GM18907 (cell line): ENCODE measurements at regions not wholly inside any gene's neighbourhood (a gene's known extent, or its start where the extent isn't known, plus 50 kb on each side); places are given as distances from the start of the nearest gene placed in this dataset.

Experiments used
- ATAC-seq: cut with Tn5 transposase; IDR thresholded peaks from one replicate; pipeline ENCODE4 v1.9.1; 2021; ENCODE audit warnings: mild to moderate bottlenecking, moderate library complexity; ENCODE audit not compliant: unreplicated experiment

DNA sequence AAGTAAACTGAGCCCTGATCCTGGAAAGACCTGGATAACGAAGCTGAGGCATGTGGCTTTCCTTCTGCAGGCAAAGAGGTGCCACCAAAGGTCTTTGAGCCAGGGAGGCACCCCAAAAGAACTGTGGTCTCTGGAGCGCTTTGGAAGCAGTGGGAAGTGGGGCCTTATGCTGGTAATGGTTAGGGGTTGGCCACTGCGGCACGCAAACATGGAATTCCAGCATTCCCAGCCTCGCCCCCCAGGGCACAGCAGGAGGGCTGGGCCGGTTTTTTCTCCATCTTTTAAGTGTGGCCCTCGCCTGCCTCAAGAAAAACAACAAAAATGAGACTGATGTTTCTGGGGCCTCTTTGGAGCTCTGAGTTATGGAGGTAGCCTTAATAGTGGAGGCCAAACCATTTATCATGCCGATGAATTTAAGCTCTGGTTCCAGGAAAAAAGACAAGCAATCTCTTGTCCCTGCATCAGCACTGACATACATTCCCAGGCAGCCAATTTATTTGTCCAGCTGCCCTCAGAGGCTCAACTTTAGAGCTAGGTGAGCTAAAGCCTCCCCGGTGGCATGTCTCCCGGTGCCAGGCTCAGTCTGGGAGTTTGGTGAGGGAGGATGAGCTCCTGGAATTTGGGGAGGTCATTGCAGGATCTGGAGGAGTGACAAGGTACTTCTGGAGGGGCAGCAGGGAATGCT, 109.0 kb downstream of the TLE3 start:
- ATAC-seq = no peak

DNA sequence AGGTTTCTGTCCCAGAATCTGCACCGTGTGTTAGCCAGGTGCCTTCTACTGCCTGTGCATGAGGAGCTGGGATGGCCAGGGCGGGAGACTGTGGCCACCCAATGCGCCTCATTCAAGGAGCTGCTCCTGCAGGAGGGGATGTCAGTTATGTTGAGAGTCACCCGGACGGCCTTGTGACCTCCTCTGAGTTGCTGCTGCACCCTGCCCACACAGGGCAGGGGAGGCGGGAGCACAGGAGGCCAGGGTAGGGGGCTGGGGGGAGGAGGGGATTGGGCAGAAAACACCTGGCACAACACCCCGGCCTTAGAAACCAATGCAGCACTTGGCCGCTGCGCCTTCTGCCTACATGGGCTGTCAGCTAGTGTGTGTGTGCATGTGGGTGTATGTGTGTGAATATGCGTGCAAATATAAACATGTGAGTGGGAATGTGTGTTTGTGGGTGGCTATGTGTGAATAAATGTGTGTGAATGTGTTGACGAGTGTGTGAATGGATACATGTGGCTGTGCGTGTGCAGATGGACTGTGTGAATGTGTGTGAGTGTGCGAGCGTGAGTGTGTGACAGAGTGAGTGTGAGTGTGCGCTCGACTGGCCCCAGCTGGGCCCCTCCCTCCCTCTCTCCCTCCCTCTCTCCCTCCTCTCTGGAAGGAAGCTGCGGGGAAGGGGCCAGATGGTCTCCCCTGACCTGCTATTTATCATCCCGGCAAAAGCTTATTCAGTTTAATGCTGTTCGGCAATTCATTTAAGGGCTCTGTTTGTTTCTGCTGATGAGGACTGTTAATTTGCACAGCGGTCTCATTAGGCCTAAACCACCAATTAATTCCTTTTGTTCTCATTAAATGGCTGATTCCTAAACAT, 106.9 kb downstream of the TLE3 start:
- no peak for ATAC-seq

DNA sequence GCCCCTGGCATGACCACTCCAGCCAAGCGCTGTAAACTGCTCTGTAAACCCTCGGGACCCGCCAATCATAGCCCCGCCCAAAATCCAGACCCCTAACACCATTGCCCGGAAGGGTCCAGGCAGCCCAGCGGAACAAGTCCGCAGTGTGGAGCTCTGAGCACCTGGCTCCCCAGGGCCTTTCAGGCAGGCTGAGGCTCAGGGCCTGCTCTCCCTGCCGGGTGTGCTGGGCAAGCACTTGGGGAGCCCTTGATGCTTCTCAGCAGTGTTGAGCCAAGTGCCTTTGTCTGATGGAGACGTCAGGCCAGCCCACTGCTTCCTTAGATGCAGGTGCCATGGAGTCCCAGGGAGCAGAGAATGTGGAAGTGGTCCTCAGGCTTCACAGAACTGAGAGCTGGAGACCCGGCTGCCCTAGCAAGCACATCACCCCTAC, 106.2 kb downstream of the TLE3 start:
- no peak for ATAC-seq

DNA sequence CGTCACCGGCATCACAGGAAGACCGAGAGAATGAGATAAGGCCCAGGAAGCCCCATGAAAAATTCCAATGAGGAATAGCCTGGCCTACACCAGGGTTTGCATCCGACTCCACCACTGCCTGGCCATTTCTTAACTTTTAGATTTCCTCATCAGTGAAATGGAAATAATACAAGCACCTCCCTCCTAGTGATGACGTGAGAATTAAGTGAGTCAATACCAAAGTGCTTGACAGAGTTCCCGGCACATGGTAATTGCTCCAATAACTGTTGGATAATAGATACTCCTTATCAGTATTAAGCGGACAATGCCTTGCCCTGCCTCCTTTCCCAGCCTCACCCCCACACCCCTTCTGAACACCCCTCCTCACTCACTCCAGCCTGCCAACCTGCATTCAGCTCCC, 105.4 kb downstream of the TLE3 start:
- ATAC-seq = no peak

DNA sequence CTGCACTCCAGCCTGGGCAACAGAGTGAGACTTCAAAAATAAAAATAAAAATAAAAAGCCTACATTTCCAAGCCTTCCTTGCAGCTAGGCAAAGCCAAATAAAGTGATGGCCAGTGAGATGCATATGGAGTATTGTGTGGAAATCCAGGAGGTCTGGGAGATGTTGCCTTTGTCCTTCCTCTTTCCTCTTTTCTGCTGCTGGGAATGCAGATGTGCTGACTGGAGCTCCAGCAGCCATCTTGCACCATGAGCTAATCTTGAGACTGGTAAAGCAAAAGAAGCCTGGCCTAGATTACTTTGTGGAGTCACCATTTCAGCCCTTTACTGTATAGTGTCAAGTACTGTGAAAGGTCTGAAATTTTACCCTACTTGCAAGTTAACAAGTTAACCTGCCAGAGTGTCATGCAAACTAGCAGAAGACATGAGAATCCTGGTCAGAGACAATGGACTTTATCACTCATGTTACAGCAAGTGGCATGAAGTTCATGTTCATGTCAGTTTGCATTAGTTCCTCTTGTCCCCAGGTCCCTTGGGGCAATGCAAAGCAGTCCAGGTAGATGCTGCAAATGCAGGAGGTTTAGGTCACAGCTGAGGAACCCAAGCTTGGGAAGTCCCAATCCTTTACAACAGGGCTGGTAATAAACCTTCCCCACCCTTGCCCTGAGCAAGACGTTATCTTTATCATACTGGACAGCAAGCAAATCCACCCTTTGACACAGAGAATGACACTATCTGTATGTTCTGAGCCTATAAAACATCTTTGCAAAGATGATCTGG, 103.1 kb downstream of the TLE3 start:
- ATAC-seq = peak; percentile 58

DNA sequence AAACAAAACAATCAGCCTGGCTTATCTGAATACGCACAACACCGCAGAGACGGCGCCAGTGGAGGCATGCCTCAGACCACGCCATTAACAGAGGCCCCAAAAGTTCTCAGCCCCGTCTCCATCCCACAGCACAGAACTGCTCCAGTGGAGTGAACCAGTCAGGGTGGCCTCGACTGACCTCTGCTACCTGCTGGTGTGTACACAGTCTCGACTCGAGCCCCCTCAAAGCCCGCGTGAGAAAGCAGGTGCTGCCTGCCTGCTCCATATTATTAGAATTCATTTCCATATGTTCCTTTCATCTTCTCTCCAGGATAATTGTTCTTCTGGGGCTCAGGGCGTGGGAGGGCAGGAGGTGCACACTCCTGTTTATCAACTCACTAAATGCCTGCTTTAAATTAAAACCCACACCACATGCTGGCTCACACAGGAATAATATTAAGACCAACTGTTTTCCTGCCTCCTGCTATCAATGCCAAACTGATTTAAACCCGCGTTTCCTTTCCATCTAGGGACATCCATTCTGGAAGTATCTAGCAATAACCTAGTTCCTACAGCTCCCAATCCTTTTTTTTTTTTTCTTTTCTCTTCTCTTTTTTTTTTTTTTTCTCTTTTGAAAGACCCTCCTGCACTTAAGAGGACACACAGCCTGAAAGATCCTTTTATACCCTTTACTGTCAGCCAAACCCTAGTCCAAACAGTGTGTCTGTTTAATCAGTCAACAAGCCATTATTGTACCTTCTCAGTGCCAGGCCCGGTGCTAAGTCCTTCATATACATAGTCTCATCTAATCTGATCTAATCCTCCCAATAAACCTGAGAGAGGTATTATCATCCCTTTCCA, 101.2 kb downstream of the TLE3 start:
- no peak for ATAC-seq

DNA sequence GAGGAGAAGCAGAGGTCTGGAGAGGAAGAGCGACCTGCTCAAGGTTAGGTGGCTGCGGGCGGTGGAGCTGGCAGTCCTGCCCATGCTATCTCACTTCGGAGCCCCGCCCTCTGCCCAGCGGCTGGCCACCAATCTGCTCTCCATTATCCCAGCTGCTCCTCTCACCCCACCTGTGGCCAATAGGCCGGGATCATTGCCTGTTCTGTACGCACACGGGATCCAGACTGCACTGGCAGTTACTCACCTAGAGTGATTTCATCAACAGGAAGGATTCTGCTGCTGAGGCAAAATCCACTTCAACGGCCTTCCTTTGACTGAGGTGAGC, 100.6 kb downstream of the TLE3 start:
- no peak for ATAC-seq
